Coronary artery (tissue), 2 donors: ENCODE measurements at regions not wholly inside any gene's neighbourhood (a gene's known extent, or its start where the extent isn't known, plus 50 kb on each side); places are given as distances from the start of the nearest gene placed in this dataset.

ENCODE experiments used
- DNase-seq: peaks from one replicate; pipeline ENCODE4 v3.0.0-alpha.2; 2017; ENCODE audit warnings: low spot score
- H3K27ac ChIP-seq, 2 donors: fragments of 200-600 bp; sonication (generic); one replicate each; pipeline ENCODE4 v1.5.1; 2016 to 2019
- H3K4me3 ChIP-seq: fragments of 200-600 bp; sonication (generic); 2 replicates; pipeline ENCODE4 v1.5.1; 2016; ENCODE audit warnings: mild to moderate bottlenecking, moderate library complexity
- CTCF ChIP-seq: fragments of 200-600 bp; sonication (generic); IDR thresholded peaks from one replicate; pipeline ENCODE4 v1.5.1; 2019; ENCODE audit warnings: antibody characterized with exemption

- TF ChIP-seq CTCF, result no peak
- Histone ChIP-seq H3K27ac (no peak overlapping the region), H3K4me3 (no peak overlapping the region)
- DNase-seq, result no peak
Measured at GRCh38 chr7:121452389-121452788, 56.3 kb upstream of the FAM3C start.

GRCh38 chr7:121451367-121452094, 55.4 kb upstream of the FAM3C start:
- DNase-seq, result no peak
- Histone ChIP-seq H3K27ac (no peak overlapping the region), H3K4me3 (no peak overlapping the region)
- no peak for TF ChIP-seq CTCF

- no peak for DNase-seq
- Histone ChIP-seq H3K27ac (no peak overlapping the region), H3K4me3 (no peak overlapping the region)
- TF ChIP-seq CTCF, result no peak
Measured at GRCh38 chr7:121450631-121451198, 54.6 kb upstream of the FAM3C start.

GRCh38 chr7:121449735-121450240, 53.7 kb upstream of the FAM3C start:
- DNase-seq, result no peak
- Histone ChIP-seq H3K4me3 (no peak overlapping the region), H3K27ac (no peak overlapping the region)
- no peak for TF ChIP-seq CTCF

- TF ChIP-seq CTCF, result no peak
- no peak for DNase-seq
- peak overlapping the region in 1 of 2 donors; percentile 56 for H3K27ac ChIP-seq
- no peak overlapping the region for H3K4me3 ChIP-seq
Measured at GRCh38 chr7:121449329-121449728, 53.2 kb upstream of the FAM3C start.

- DNase-seq, result no peak
- Histone ChIP-seq H3K4me3 (no peak overlapping the region), H3K27ac (peak overlapping the region in 1 of 2 donors; percentile 56)
- no peak for TF ChIP-seq CTCF
Measured at GRCh38 chr7:121448429-121448828, 52.3 kb upstream of the FAM3C start.

- no peak for TF ChIP-seq CTCF
- Histone ChIP-seq H3K4me3 (no peak overlapping the region), H3K27ac (peak overlapping the region in 1 of 2 donors; percentile 56)
- DNase-seq, result no peak
Measured at GRCh38 chr7:121447911-121448300, 51.8 kb upstream of the FAM3C start.
